Gastroesophageal sphincter (tissue), 4 donors: ENCODE measurements at regions not wholly inside any gene's neighbourhood (a gene's known extent, or its start where the extent isn't known, plus 50 kb on each side); places are given as distances from the start of the nearest gene placed in this dataset.
A peak's percentile ranks its signal among the peaks of the same experiment; 100 is the strongest.

Experiments used
- ATAC-seq: fragments of 150-250 bp; one replicate; pipeline ENCODE4 v1.9.1; 2016; ENCODE audit warnings: mild to moderate bottlenecking, moderate library complexity
- H3K27ac ChIP-seq, 4 donors: fragments of 200-600 bp; sonication (generic) in 3 of 4; 1 replicate in 3 of 4; 2 replicates in 1 of 4; pipeline ENCODE4 v1.5.1; 2016 to 2019
- H3K27me3 ChIP-seq: fragments of 200-600 bp; sonication (generic); one replicate; pipeline ENCODE4 v1.5.1; 2019
- H3K36me3 ChIP-seq, 2 donors: fragments of 200-600 bp; sonication (generic); one replicate each; pipeline ENCODE4 v1.5.1; 2019; ENCODE audit warnings: control low read depth in 1 of 2
- H3K4me1 ChIP-seq, 3 donors: fragments of 200-600 bp; sonication (generic); 1 replicate in 2 of 3; 2 replicates in 1 of 3; pipeline ENCODE4 v1.5.1; 2016 to 2019; ENCODE audit warnings: control low read depth in 2 of 3
- H3K4me3 ChIP-seq, 2 donors: fragments of 200-600 bp; sonication (generic); one replicate each; pipeline ENCODE4 v1.5.1; 2019; ENCODE audit warnings: mild to moderate bottlenecking in 1 of 2, moderate library complexity in 1 of 2
- H3K9me3 ChIP-seq, 3 donors: fragments of 200-600 bp; sonication (generic); one replicate each; pipeline ENCODE4 v1.5.1; 2017 to 2019; ENCODE audit warnings: control low read depth in 2 of 3
- CTCF ChIP-seq, 4 experiments: fragments of 200-600 bp in 2 of 4; fragments of 450-650 bp in 2 of 4; sonication (generic) in 1 of 4; IDR thresholded peaks; one replicate each; pipeline ENCODE4 v1.5.1; 2017 to 2019; ENCODE audit warnings: antibody characterized with exemption in 4 of 4, mild to moderate bottlenecking in 2 of 4, moderate library complexity in 2 of 4
- EP300 ChIP-seq: sonication (generic); formaldehyde crosslinking; IDR thresholded peaks from one replicate; pipeline ENCODE4 v1.6.1; 2017; ENCODE audit warnings: antibody characterized with exemption, mild to moderate bottlenecking
- POLR2A ChIP-seq, 2 donors: fragments of 450-650 bp; IDR thresholded peaks; one replicate each; pipeline ENCODE4 v1.6.1; 2017; ENCODE audit warnings: antibody characterized with exemption in 2 of 2, mild to moderate bottlenecking in 2 of 2, moderate library complexity in 1 of 2
- POLR2AphosphoS5 ChIP-seq: sonication (generic); formaldehyde crosslinking; IDR thresholded peaks from one replicate; pipeline ENCODE4 v1.6.1; 2017; ENCODE audit warnings: antibody characterized with exemption
- WGBS, 2 donors: methylation state at CpG; one replicate each; pipeline ENCODE4 v1.1.5; 2018; ENCODE audit warnings: low coverage in 1 of 2; 5-methylcytosine and 5-hydroxymethylcytosine counted together

GRCh38 chr6:153958860-153959259 is 80.2 kb upstream of the OPRM1 start:
- WGBS, 2 donors, result no CpG with 5 or more reads among the region's 1 CpG
- no peak overlapping the region for H3K4me3 ChIP-seq
- no peaks in the 10 kb centered on the region for H3K36me3 ChIP-seq
- no peak for TF ChIP-seq CTCF (IDR thresholded peaks at IDR 0.05)
- TF ChIP-seq POLR2AphosphoS5, result no peak
- TF ChIP-seq POLR2A (IDR thresholded peaks at IDR 0.05), result no peak
- TF ChIP-seq EP300, result no peak
- H3K9me3 ChIP-seq, result no peaks in the 10 kb centered on the region
- no peak overlapping the region for H3K27ac ChIP-seq
- ATAC-seq, result no peak
- H3K4me1 ChIP-seq, result no peaks in the 10 kb centered on the region
- no peaks in the 10 kb centered on the region for H3K27me3 ChIP-seq

- 71 to 86% methylated on average over 4 of the region's 4 CpGs for WGBS, 2 donors
- TF ChIP-seq POLR2A (IDR thresholded peaks at IDR 0.05) (no peak), EP300 (no peak), CTCF (IDR thresholded peaks at IDR 0.05) (no peak)
- Histone ChIP-seq H3K27ac (no peak overlapping the region), H3K9me3 (no peaks in the 10 kb centered on the region), H3K4me1 (no peaks in the 10 kb centered on the region), H3K4me3 (no peak overlapping the region), H3K27me3 (no peaks in the 10 kb centered on the region), H3K36me3 (no peaks in the 10 kb centered on the region)
- no peak for ATAC-seq
Observed at GRCh38 chr6:153957394-153957793, 81.6 kb upstream of the OPRM1 start.

- Histone ChIP-seq H3K36me3 (no peaks in the 10 kb centered on the region), H3K27me3 (no peaks in the 10 kb centered on the region), H3K4me1 (no peaks in the 10 kb centered on the region), H3K4me3 (no peak overlapping the region), H3K27ac (no peak overlapping the region), H3K9me3 (no peaks in the 10 kb centered on the region)
- no peak for TF ChIP-seq EP300
- TF ChIP-seq POLR2AphosphoS5, result no peak
- no peak for TF ChIP-seq CTCF (IDR thresholded peaks at IDR 0.05)
- no peak for TF ChIP-seq POLR2A (IDR thresholded peaks at IDR 0.05)
- ATAC-seq, result no peak
- WGBS, 2 donors, result 46 to 51% methylated on average over 2 of the region's 2 CpGs
Observed at GRCh38 chr6:153956808-153957207, 82.2 kb upstream of the OPRM1 start.

- TF ChIP-seq CTCF (IDR thresholded peaks at IDR 0.05), result no peak
- TF ChIP-seq EP300, result no peak
- TF ChIP-seq POLR2AphosphoS5, result no peak
- TF ChIP-seq POLR2A (IDR thresholded peaks at IDR 0.05), result no peak
- Histone ChIP-seq H3K36me3 (no peaks in the 10 kb centered on the region), H3K4me3 (no peak overlapping the region), H3K4me1 (no peaks in the 10 kb centered on the region), H3K9me3 (no peaks in the 10 kb centered on the region), H3K27me3 (no peaks in the 10 kb centered on the region), H3K27ac (no peak overlapping the region)
- ATAC-seq, result no peak
- 52 to 75% methylated on average over 4 of the region's 4 CpGs for WGBS, 2 donors
Observed at GRCh38 chr6:153949616-153950015, 89.4 kb upstream of the OPRM1 start.

- WGBS, 2 donors, result 13 to 17% methylated on average over 3 to 5 of the region's 5 CpGs
- Histone ChIP-seq H3K27me3 (no peaks in the 10 kb centered on the region), H3K4me3 (no peak overlapping the region), H3K9me3 (no peaks in the 10 kb centered on the region), H3K4me1 (no peaks in the 10 kb centered on the region), H3K36me3 (no peaks in the 10 kb centered on the region), H3K27ac (no peak overlapping the region)
- ATAC-seq, result no peak
- TF ChIP-seq CTCF (IDR thresholded peaks at IDR 0.05) (peak in 3 of 4 experiments; percentile 28 to 76 (median 41)), POLR2A (IDR thresholded peaks at IDR 0.05) (no peak)
Observed at GRCh38 chr6:153947808-153948447, 91.1 kb upstream of the OPRM1 start.
